ENCODE measurements at regions not wholly inside any gene's neighbourhood (a gene's known extent, or its start where the extent isn't known, plus 50 kb on each side); places are given as distances from the start of the nearest gene placed in this dataset.

GRCh38 chr3:35385271-35385670 lies 254.1 kb upstream of the ARPP21 start:
- TF ChIP-seq CTCF (IDR thresholded peaks at IDR 0.05), result no peak
- Mint-ChIP-seq H3K9me3 (peaks cover 48% of the 10 kb centered on the region), H3K4me1 (ENCODE audit: low read depth) (no peaks in the 10 kb centered on the region), H3K4me3 (no peak overlapping the region), H3K27ac (no peak overlapping the region), H3K27me3 (ENCODE audit: insufficient read depth) (no peaks in the 10 kb centered on the region), H3K36me3 (ENCODE audit: low read depth) (no peaks in the 10 kb centered on the region)
- DNase-seq, result no peak

- Mint-ChIP-seq H3K27me3 (ENCODE audit: insufficient read depth) (no peaks in the 10 kb centered on the region), H3K4me3 (no peak overlapping the region), H3K27ac (no peak overlapping the region), H3K36me3 (ENCODE audit: low read depth) (no peaks in the 10 kb centered on the region), H3K9me3 (peaks cover 67% of the 10 kb centered on the region), H3K4me1 (ENCODE audit: low read depth) (no peaks in the 10 kb centered on the region)
- TF ChIP-seq CTCF (IDR thresholded peaks at IDR 0.05), result no peak
- no peak for DNase-seq
Observed at GRCh38 chr3:35389907-35390306, 249.4 kb upstream of the ARPP21 start.

- H3K27me3 Mint-ChIP-seq (ENCODE audit: insufficient read depth), result no peaks in the 10 kb centered on the region
- H3K9me3 Mint-ChIP-seq, result peaks cover 60% of the 10 kb centered on the region
- H3K27ac Mint-ChIP-seq, result no peak overlapping the region
- no peak for TF ChIP-seq CTCF (IDR thresholded peaks at IDR 0.05)
- no peak for DNase-seq
- H3K4me1 Mint-ChIP-seq (ENCODE audit: low read depth), result no peaks in the 10 kb centered on the region
- no peaks in the 10 kb centered on the region for H3K36me3 Mint-ChIP-seq (ENCODE audit: low read depth)
- H3K4me3 Mint-ChIP-seq, result no peak overlapping the region
Observed at GRCh38 chr3:35392187-35392586, 247.1 kb upstream of the ARPP21 start.

- Mint-ChIP-seq H3K27me3 (ENCODE audit: insufficient read depth) (no peaks in the 10 kb centered on the region), H3K36me3 (ENCODE audit: low read depth) (no peaks in the 10 kb centered on the region), H3K4me1 (ENCODE audit: low read depth) (no peaks in the 10 kb centered on the region), H3K4me3 (no peak overlapping the region), H3K9me3 (peaks cover 64% of the 10 kb centered on the region), H3K27ac (no peak overlapping the region)
- DNase-seq, result no peak
- no peak for TF ChIP-seq CTCF (IDR thresholded peaks at IDR 0.05)
Observed at GRCh38 chr3:35393901-35394799, 245.2 kb upstream of the ARPP21 start.

GRCh38 chr3:35394905-35395304 lies 244.4 kb upstream of the ARPP21 start:
- Mint-ChIP-seq H3K4me1 (ENCODE audit: low read depth) (no peaks in the 10 kb centered on the region), H3K27me3 (ENCODE audit: insufficient read depth) (no peaks in the 10 kb centered on the region), H3K4me3 (no peak overlapping the region), H3K36me3 (ENCODE audit: low read depth) (no peaks in the 10 kb centered on the region), H3K27ac (no peak overlapping the region), H3K9me3 (peaks cover 56% of the 10 kb centered on the region)
- DNase-seq, result no peak
- TF ChIP-seq CTCF (IDR thresholded peaks at IDR 0.05), result no peak
